Lower leg skin (tissue), 4 donors: ENCODE measurements at regions not wholly inside any gene's neighbourhood (a gene's known extent, or its start where the extent isn't known, plus 50 kb on each side); places are given as distances from the start of the nearest gene placed in this dataset.

ENCODE experiments used
- DNase-seq, 2 donors: peaks; one replicate each; pipeline ENCODE4 v3.0.0-alpha.2; 2019; ENCODE audit warnings: low spot score in 2 of 2
- H3K4me3 ChIP-seq: fragments of 200-600 bp; sonication (generic); 2 replicates; pipeline ENCODE4 v1.5.1; 2017; ENCODE audit warnings: mild to moderate bottlenecking, low read depth; ENCODE audit not compliant: poor library complexity, severe bottlenecking
- POLR2A ChIP-seq, 2 donors: fragments of 450-650 bp; IDR thresholded peaks; one replicate each; pipeline ENCODE4 v1.6.1; 2016 to 2017; ENCODE audit warnings: antibody characterized with exemption in 2 of 2, mild to moderate bottlenecking in 1 of 2, moderate library complexity in 1 of 2
- WGBS, 2 donors: methylation state at CpG; one replicate each; pipeline ENCODE4 v1.1.5; 2018; 5-methylcytosine and 5-hydroxymethylcytosine counted together
- intact Hi-C: fragments of 100-400 bp; cut with DNase I; formaldehyde crosslinking; loops from one replicate; pipeline ENCODE4 v1.15.0; 2023; ENCODE audit warnings: low total_unique reads
- TF ChIP-seq, protein P1 (sequence below), 3 donors: fragments of 450-650 bp; IDR thresholded peaks; one replicate each; pipeline ENCODE4 v1.5.1; 2016; ENCODE audit warnings: antibody characterized with exemption in 3 of 3, mild to moderate bottlenecking in 3 of 3, moderate library complexity in 2 of 3

DNA sequence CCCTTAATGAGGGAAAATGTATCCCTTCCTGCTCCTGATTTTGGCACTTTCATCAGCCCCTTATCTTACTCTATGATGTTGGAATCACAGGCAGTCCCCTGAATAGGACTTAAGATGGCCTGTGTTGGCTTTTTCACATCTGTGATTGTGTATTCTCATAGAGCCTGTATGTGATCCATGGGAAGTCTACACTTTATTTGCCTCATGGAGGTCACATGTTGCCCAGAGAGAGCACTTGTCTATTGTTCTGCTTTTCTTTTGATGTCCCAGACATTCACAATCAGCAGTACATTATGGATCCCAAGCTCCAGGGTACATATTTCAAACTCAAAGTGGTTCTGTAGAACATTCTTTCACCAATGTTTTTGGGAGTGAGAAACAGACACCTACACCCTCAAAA, 885.2 kb upstream of the ADGRL2 start:
- no peak for DNase-seq
- TF ChIP-seq, protein P1, sequence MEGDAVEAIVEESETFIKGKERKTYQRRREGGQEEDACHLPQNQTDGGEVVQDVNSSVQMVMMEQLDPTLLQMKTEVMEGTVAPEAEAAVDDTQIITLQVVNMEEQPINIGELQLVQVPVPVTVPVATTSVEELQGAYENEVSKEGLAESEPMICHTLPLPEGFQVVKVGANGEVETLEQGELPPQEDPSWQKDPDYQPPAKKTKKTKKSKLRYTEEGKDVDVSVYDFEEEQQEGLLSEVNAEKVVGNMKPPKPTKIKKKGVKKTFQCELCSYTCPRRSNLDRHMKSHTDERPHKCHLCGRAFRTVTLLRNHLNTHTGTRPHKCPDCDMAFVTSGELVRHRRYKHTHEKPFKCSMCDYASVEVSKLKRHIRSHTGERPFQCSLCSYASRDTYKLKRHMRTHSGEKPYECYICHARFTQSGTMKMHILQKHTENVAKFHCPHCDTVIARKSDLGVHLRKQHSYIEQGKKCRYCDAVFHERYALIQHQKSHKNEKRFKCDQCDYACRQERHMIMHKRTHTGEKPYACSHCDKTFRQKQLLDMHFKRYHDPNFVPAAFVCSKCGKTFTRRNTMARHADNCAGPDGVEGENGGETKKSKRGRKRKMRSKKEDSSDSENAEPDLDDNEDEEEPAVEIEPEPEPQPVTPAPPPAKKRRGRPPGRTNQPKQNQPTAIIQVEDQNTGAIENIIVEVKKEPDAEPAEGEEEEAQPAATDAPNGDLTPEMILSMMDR (IDR thresholded peaks at IDR 0.05), result no peak
- no peak for TF ChIP-seq POLR2A (IDR thresholded peaks at IDR 0.05)
- H3K4me3 ChIP-seq, result no peak overlapping the region
- intact Hi-C loops, result no loop called here

DNA sequence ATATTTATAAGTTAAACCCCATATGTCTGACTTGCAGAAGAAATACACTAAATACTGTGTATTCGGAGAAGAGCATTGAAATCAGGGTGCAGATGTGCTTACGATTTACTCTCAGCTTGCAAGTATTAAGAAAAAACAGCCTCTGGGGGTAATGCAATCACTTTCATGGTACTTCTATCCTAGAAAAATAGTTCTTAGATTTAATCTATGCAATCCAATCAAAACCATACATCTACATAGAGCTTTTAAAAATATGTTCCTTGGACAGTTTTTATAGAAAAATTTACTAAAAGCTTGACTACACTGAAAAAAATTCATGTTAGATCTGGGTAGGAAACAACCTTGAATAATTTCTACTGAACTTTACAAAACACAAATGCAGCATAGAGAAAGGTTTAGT, 890.3 kb upstream of the ADGRL2 start:
- no peak for DNase-seq
- TF ChIP-seq, protein P1 (IDR thresholded peaks at IDR 0.05), result no peak
- no peak for TF ChIP-seq POLR2A (IDR thresholded peaks at IDR 0.05)
- no peak overlapping the region for H3K4me3 ChIP-seq
- WGBS, 2 donors, result 79 to 89% methylated on average over 2 of the region's 2 CpGs
- intact Hi-C loops, result no loop called here

DNA sequence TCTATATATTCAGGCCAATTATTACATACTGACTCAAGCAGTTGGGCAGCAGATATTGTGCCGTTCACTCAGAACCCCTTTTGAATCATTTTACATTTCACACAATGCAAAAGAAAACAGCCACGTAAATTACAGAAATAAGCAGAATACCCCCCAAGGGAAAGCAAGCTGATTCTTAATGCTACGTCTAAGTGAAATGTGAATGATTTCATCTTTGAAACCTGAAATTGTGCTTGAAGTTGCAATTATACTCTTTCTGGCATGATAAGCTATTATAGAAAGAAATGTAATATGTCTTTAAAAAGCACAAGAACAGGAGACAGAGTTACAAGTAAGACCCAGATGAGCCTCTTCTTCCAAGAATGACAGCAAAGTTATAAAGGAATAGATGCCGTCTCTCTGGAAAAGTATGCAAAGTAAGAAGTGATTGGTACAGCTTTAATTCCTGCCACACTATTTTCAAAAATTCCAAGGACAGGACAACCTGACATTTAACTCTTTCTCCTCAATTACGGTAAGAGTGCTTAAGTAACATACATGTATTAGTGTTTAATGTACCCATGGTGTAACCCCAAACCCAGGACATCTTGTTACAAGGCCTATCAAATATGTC, 891.5 kb upstream of the ADGRL2 start:
- WGBS, 2 donors, result 75 to 79% methylated on average over 5 of the region's 5 CpGs

DNA sequence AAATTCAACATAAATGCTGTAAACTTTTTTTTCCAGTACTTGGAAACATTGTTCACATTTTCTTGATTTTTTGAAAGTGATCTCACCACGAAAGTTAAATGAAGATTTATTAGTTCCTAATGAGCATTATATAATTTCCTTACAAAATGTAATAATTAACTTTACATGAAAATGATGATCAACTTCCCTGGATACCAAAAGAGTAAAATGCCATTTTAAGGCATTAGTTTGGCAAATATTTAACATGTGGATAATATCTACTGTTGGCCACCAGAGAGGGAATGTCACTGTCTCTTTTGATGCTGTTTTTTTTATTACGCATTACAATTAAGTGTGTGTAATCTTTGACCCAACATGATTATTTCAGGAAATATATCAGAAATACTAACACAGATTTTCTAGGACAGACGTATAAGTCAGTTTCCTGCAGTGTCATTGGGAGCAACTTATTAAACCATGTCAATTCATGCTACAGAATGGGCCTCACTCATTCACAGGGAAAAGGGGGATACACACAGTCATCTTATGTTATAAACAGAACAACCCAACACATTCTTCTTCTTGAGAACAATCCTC, 903.9 kb upstream of the ADGRL2 start:
- intact Hi-C loops, result no loop called here
- TF ChIP-seq POLR2A (IDR thresholded peaks at IDR 0.05), result no peak
- TF ChIP-seq, protein P1 (IDR thresholded peaks at IDR 0.05), result no peak
- 77 to 83% methylated on average over 3 of the region's 3 CpGs for WGBS, 2 donors
- no peak for DNase-seq
- H3K4me3 ChIP-seq, result no peak overlapping the region

More for the DNA sequence above, 891.5 kb upstream of the ADGRL2 start:
- DNase-seq, result no peak
- no peak for TF ChIP-seq POLR2A (IDR thresholded peaks at IDR 0.05)
- TF ChIP-seq, protein P1 (IDR thresholded peaks at IDR 0.05), result no peak
- H3K4me3 ChIP-seq, result no peak overlapping the region
- intact Hi-C loops, result no loop called here

DNA sequence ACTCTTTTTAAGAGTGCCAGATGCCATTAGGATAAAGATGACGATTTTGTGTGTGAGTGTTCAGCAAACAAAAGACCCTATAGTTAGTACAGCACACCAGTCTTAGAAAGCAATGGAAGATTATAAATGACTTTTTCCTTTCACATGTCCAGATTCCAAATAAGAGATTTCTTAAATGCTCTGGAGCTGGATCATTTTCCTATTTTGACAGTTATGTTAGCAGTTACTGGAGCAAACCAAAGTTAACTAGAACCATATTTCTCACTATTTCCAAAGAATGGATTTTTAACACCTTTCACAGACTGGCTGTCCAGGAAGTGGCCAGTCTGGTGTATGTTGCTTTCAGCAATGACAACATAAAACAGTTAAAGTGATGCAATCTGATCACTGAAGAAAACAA, 905.8 kb upstream of the ADGRL2 start:
- WGBS, 2 donors, result 66 to 70% methylated on average over 1 of the region's 1 CpG
- no peak for DNase-seq
- TF ChIP-seq, protein P1 (IDR thresholded peaks at IDR 0.05), result no peak
- TF ChIP-seq POLR2A (IDR thresholded peaks at IDR 0.05), result no peak
- intact Hi-C loops, result no loop called here
- no peak overlapping the region for H3K4me3 ChIP-seq

DNA sequence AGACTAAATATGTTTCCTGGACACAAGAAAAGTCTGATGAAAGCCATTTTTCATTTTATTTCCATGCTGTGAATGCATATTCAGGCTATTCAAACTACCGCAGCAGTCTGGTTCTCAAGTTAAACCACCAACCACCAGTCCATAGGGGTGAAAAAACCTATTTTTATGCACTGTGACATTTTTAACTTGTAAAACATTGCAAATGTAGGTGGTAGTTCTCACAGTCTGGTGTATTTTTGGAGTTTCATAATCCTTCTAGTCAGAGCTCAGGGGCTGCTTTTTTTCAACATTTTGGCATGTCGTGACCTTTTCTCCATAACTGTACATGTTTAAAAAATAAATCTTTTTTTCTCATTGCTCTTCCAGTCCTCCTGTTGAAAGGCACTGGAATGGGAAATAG, 907.6 kb upstream of the ADGRL2 start:
- WGBS, 2 donors, result 33 to 37% methylated on average over 2 of the region's 2 CpGs
- no peak for DNase-seq
- intact Hi-C loops, result no loop called here
- no peak for TF ChIP-seq POLR2A (IDR thresholded peaks at IDR 0.05)
- TF ChIP-seq, protein P1 (IDR thresholded peaks at IDR 0.05), result no peak
- H3K4me3 ChIP-seq, result no peak overlapping the region
